HG03159 (cell line): ENCODE measurements at regions not wholly inside any gene's neighbourhood (a gene's known extent, or its start where the extent isn't known, plus 50 kb on each side); places are given as distances from the start of the nearest gene placed in this dataset.

ENCODE experiments used
- ATAC-seq: cut with Tn5 transposase; IDR thresholded peaks from one replicate; pipeline ENCODE4 v1.9.1; 2021; ENCODE audit warnings: mild to moderate bottlenecking, moderate library complexity; ENCODE audit not compliant: unreplicated experiment

DNA sequence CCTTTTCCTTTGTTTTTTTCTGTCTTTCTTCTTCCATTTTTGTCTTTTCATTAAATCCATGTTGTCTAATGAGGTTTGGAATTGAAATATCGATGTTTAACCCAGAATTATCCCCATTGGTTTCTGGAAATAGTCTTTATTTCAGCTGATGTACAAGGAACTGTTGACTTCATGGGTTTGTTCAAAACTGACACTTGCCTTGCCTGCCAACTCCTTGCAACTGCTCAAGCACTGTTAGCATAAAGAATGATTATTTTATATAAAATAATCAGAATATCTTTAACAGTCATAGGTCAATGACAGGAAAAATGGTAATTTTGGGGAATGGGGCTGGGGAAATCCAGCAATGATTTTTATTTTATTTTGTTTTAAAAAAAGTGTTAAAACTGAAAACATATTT lies 359.6 kb upstream of the LCORL start:
- no peak for ATAC-seq

DNA sequence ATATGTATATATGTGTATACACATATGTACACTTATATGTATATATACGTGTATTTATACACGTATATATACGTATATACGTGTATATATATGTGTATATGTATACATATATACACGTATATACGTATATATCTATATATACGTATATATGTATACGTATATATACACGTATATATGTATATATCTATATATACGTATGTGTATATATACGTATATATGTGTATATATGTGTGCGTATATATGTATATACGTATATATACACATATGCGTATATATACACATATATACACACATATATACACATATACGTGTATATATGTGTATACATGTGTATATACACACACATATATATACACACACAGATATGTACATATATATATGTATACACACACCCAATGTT lies 348.0 kb upstream of the LCORL start:
- no peak for ATAC-seq

DNA sequence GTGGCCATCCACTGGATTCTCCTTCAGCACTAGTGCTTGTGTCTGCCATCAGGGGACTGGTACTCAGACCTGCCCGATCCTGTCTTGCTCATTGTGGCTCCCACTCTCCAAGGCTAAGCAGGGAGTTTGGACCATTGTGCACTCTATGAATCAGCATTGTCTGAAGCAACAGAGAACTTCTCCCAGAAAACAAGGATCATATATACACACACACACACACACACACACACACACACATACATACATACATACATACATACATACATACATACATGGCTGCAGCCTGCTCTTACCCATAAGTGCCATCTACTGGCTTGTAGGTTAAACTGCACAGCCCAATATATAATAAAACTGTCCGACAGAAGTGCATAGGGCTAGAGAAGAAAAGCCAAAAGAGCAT lies 345.3 kb upstream of the LCORL start:
- peak; percentile 94 for ATAC-seq

DNA sequence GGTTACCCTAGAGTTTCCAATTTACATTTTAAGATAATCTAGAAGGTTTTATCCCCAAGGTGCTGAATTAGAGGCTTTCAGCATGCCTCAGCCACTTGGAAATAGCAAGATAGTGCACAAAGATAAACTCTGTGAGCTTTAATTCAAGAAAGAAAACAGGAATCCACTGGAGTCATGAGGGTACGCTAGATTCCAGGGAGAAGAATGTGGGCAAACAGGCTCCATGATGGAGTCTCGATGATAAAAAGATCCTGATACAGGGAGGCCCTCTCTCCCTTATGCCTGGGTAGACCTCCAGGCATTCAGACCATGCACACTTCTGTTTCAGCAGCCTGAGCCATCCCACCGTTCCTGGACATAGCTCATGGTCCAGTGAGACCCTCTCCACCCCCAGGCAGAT lies 344.6 kb upstream of the LCORL start:
- ATAC-seq, result no peak

DNA sequence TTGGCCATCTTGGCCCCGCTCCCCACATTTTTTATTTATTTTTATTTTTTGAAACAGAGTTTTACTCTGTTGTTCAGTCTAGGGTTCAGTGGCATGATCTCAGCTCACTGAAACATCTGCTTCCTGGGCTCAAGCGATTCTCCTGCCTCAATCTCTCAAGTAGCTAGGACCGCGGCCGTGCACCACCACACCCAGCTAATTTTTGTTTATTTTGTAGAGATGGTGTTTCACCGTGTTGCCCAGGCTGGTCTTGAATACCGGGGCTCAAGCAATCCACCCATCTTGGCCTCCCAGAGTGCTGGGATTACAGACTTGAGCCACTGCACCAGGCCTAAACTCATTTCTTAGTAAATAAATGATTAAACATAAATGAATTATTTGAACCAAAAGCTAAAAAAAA lies 322.0 kb upstream of the LCORL start:
- ATAC-seq, result no peak

DNA sequence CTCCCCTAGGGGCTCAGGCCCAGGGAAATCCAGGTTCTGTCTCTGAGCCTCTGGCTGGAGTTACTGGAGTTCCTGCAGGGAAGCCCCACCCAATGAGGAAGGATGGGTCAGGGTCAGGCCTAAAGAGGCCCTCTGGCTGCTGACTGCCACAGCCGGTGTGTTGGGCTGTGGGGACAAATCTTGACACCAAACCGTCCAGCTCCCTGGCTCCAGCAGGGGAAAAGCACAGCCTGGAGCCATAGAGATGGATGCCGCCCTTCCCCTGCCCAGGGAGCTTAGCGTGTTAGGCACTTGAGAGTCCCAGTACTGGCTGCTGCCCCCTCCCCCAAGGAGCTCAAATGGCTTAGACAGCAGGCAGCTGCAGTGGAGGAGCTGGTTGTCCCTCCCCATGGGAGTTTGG lies 321.3 kb upstream of the LCORL start:
- no peak for ATAC-seq

DNA sequence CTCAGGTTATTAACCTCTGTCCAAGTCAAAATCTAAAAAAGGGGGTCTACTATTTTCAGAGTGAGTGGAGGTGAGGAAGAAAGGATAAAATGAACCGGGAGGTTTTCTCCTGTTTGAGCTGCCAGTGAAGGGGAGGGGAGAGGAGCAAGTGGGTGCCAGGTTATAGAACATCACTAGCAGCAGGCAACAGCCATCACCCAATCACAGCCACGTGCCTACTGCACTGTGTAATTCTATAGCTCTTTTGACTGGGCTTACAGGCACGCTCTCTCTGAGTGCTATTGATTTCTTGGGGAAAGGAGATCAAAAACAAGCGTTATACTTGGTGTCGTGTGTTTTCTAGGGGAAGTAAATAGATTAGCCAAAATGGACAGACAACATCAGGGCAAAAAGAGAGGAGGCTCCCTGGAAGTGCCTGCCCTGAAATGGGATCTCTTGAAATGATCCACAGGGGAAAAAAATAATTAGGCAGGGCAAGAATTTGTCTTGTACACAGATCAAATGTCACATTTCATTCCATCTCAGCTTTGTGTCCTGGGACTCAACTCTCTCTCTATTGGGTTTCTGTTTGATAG lies 300.5 kb upstream of the LCORL start:
- ATAC-seq, result no peak

DNA sequence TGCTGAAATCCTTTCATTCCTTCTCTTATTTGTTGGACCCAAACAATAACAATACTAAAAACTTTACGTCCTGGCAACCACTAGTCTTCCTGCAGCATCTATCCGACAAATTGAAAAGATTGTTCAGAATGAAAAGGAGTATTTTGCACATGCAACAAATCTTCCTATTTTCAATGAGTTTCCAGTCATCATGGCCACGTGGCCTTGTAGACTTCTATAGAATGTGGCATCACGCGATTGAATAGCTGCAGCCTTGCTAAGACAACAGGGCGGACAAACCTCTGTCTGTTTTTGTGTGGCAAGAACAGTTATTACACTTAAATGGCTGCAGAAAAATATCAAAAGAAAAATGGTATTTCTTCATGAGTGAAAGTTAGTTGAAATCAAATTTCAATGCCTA lies 297.9 kb upstream of the LCORL start:
- ATAC-seq, result no peak

DNA sequence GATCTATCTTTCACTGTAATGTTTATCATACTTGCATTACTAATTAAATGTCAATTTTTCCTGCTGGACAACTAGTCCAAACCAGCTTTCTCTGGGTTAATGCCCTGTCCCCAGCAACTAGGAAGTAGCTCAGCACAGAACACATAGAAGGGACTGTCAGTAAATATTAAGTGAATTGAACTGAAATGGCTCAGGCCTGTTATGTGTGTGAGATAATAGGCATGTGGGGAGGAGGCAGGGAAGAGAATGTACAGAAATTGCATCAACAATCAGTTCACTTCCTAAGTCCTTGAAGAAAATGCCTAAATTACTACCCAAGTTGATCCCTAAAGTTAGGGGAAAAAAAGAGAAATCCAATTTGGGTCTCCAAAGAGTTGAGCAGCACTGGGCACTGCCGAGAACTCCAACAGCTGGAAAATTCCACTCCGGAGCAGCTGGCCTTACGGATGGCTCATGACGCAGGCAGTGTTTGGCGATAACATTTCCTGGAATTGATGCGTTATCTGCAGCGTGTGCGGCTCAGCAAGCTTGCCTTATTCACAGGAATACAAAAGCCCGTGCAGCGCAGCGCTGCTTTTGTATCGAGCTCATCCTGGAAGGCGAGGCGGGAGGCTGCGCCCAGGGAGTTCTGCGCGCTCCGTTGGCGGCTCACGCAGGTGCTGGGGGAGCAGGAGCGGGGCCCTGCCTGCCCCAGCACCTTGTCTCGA lies 297.3 kb upstream of the LCORL start:
- ATAC-seq, result no peak

DNA sequence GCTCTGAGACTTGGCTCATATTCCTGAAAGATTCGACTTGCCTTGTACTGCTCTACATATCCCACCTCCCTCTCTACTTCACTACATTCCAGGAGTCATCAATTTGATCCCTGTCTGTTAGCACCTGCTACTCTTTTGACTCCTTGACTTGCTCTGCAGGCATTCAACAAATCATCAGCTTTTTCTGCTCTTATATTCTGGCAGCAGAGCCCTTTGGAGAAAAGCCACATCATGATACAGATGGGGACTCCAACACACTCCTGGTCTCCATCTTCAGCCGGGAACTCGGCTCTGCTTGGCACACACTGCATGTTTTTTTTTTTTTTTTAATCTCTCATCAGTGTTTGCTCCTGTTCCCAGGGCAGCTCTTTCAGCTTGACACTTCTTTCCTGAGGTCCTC lies 293.2 kb upstream of the LCORL start:
- no peak for ATAC-seq

DNA sequence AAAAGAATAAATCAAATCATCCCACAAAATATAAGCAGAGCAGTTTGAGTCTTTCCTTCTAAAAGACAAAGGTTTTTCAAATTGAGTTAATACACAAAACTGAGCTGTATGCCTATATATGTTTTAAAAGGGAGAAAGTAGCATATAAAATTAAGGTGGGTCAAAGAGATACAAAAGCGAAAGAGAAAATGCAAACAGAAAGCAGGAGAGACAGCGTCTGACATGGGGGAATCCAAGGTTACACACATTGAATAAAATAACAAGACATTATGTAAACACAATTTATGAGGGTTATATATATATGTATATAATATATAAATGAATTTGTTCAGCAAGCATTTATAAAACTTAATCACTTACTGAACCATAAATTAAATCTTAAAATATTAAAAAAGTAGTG lies 276.1 kb upstream of the LCORL start:
- ATAC-seq, result no peak

DNA sequence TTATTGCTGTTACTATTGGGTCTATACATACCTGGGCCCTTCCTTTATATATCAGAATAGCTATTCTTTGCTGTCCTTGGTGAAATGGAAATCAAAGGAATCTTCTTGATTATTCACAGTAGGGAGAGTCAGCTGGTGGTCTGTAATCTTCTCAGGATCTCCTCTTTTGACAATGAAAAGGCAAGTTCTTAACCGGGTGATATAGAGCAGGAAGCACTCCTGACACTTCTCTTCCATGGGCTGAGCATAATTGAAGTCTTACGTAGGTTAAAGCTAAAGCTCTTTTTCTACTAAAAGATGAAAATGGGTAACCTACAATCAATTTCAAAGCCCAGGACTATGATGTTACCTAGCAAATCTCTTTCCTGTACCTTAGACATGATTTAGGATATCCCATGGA lies 274.9 kb upstream of the LCORL start:
- ATAC-seq, result no peak

DNA sequence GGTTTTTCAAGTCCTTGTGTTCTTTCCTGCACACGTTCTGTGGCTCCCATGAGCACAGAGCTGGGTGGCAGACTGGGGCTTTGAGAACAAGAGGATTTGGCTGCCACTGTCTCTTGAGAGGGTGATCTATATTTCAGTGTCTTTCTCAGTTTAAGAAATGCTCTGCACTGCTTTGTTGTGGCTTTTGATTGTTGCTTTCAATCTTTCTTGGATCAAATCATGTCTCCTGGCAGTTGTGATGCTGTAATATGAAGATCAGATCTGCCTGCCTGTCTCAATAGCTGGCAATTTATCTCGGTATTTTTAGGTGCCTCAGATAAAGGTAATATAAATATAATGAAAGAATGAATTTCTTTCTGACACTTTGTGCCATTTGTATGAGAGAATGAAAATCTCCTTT lies 273.3 kb upstream of the LCORL start:
- ATAC-seq, result no peak

DNA sequence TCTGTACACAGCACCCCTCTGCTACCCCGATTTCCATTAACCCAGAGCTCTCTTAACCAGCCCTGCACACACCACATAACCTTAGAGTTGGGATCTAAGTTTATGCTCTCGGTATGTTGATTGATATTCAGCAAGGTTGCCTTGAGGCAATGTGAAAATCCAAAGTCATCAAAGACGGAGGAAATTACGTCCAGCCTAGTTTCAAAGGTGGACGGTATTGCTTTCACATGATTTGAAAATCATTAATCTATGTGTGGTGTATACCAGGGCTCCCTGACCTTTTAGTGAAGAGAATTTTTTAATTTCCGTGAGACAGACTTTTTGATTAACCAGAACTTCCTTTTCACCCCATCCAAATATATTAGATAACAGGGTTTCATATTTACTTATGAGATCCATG lies 272.5 kb upstream of the LCORL start:
- ATAC-seq, result no peak

DNA sequence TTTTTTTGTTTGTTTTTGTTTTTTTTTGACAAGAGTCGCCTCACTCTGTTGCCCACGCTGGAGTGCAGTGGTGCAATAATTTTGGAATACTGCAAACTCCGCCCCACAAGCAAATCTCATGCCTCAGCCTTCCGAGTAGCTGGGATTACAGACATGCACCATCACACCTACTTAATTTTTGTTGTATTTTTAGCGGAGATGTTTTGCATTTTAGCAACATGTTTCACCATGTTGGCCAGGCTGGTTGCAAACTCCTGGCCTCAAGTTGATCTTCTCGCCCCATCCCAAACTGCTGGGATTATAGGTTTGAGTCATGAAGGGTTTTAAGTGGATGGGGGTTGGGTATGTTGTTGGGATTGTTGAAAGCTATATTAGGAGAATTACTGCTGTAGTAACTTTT lies 270.9 kb upstream of the LCORL start:
- ATAC-seq, result no peak

DNA sequence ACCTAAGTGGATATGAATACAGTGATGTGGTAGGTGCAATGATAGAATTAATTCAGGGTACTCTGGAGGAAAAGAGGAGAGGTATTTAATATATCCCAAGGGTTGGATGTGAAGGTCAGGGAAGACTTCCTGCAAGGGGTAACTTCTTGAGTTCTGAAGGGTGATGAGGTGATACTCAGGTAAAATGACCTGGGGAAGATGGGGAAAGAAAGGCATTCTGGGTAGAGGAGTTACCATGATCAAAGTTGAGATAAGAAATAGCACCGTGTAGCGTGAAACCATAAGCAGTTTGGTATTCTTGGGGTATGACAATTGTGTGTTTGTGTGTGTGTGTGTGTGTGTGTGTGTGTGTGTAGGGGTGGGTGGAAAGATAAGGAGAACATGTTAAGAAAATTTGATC lies 270.4 kb upstream of the LCORL start:
- ATAC-seq, result no peak

DNA sequence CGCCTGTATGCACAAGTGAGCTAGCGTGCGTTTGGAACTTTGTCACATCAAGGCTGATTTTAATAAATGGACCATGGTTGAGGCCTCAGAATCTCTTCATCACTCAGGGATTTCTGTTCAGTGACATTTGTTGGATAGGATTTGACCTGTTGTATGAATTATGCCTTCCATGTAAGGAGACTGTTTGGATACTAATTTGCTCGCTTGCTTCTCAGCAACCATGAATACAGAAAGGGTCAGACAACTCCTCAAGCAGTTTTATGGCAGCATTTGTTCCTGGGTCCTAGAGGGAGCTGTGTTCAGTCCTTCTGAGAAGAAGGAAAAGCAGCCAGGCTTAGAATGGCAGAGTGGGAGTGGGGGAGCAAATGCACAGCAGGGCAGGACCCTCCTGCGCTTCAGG lies 269.7 kb upstream of the LCORL start:
- no peak for ATAC-seq

DNA sequence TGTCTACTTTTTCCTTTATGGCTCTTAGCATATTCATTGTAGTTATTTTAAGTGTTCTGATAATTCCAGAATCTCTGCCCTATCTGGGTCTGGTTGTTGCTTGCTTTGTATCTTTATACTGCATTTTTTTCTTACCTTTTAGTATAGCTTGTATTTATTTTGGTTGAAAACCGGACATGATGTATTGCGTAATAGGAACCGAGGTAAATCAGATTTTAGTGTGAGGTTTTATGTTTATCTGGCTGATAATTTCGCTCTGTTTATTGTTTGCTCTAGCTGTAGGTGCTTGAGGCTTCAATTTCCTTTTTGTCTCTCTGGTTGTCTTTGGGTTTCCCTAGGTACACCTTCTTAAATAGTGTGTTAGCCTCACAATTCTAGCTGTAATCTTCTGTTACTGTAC lies 263.8 kb upstream of the LCORL start:
- no peak for ATAC-seq

DNA sequence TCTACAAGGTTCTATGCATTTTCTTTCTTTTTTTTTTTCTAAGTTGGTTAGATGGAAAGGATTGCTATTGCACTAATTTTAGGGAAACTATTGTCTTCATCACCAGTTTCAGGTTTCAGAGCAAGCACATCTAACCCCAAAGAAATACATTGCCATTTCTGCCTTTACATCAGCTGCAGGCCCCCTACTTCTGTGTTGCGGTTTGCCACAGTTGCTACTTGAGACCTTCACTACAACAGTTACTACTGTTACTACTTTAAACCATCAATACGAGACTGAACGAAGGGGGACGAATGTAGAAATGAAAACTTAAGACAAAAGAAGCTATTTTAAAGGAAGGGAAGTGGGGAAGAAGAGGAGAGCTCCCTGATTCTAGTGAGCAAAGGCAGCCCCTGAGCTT lies 256.7 kb upstream of the LCORL start:
- no peak for ATAC-seq

DNA sequence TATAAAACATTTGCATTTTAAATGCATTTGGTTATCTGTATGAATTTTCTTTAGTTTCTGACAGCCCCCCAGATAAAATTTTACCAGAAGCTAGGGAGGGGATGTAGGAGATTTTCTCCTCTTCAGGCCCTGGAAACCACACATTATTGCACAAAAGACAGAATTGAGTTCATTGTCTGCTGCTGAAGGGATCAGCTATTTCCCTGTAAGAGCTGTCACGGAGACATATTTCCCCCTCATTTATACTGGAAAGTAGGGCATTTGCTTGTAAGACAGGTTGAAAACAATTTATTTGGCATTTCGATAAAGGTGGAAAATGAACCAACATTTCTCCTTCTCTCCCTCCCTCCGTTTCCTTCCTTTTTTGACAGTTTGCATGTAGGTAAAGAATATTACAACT lies 241.3 kb upstream of the LCORL start:
- ATAC-seq, result no peak

DNA sequence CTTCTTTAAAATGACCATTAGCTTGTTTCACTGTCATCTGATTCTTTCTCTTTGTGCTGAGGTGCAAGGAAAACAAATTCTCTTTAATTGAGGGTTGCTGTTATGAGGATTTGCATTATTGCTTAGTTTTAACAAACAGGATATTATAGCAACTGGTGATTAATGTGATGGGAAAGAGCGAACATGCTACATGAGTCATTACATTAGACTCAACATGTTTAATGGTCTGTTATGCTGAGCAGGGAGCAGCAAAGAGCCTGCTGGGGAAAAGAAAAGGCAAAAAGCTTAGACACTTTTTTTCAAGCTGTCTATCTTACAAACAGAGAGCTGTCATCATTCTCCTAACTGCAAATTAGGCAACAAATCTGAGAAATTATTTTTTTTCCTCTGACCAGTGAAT lies 230.5 kb upstream of the LCORL start:
- ATAC-seq, result no peak

DNA sequence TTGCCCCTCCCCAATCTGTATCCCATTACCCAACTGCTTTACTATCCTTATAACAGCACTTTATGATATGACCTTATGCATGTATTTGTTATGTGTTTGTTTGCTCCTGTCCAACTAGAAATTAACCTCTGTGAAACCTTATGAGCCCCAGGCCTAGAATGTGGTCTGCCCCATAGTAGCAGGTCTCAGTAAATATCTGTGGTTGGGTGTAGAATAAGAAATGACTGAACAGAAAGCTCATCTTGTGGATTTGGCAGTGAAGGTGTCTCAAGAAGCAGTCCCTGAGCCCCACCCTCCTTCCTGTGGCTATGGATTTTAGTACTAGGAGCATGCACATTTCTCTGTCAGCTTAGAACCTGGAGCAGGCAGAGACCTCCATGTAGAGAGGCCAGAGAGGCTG lies 229.0 kb upstream of the LCORL start:
- ATAC-seq, result no peak

DNA sequence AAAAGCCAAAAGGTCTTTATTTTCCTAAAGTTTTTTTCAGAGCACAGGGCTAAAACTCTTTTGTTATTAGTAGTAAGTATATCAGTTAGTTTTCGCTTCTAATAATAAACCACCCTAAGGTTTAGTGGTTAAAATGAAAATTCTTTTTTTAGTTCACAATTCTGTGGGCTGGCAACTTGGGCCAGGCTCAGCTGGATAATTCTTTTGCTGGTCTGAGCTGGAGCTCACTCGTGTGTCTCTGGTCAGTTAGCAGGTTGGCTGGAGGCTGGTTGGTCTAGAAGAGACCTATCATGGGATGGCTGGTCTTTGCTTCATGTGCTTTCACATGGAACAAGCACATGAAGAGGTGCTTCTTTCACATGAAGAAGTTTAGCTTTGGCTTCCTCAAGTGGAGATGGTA lies 227.1 kb upstream of the LCORL start:
- ATAC-seq, result no peak
